ENCODE measurements at regions not wholly inside any gene's neighbourhood (a gene's known extent, or its start where the extent isn't known, plus 50 kb on each side); places are given as distances from the start of the nearest gene placed in this dataset.

- Mint-ChIP-seq H3K4me3 (no peak overlapping the region), H3K27me3 (ENCODE audit: insufficient read depth) (no peaks in the 10 kb centered on the region; the same call in 1 of the 2 replicates), H3K36me3 (ENCODE audit: low read depth) (no peaks in the 10 kb centered on the region), H3K9me3 (peaks cover 58% of the 10 kb centered on the region), H3K27ac (no peak overlapping the region), H3K4me1 (ENCODE audit: low read depth) (no peaks in the 10 kb centered on the region)
- no peak for DNase-seq
- no peak for TF ChIP-seq CTCF (IDR thresholded peaks at IDR 0.05)
These were observed 364.3 kb downstream of the RNF144A start for GRCh38 chr2:7281231-7282201.

- no peak for TF ChIP-seq CTCF (IDR thresholded peaks at IDR 0.05)
- peaks cover 54% of the 10 kb centered on the region for H3K9me3 Mint-ChIP-seq
- DNase-seq = no peak
- no peak overlapping the region for H3K27ac Mint-ChIP-seq
- no peaks in the 10 kb centered on the region for H3K4me1 Mint-ChIP-seq (ENCODE audit: low read depth)
- H3K4me3 Mint-ChIP-seq = no peak overlapping the region
- H3K36me3 Mint-ChIP-seq (ENCODE audit: low read depth) = no peaks in the 10 kb centered on the region
- H3K27me3 Mint-ChIP-seq (ENCODE audit: insufficient read depth) = no peaks in the 10 kb centered on the region
These were observed 368.9 kb downstream of the RNF144A start for GRCh38 chr2:7286120-7286519.

- H3K9me3 Mint-ChIP-seq = peaks cover 56% of the 10 kb centered on the region
- no peak overlapping the region for H3K27ac Mint-ChIP-seq
- H3K27me3 Mint-ChIP-seq (ENCODE audit: insufficient read depth) = no peaks in the 10 kb centered on the region
- H3K4me1 Mint-ChIP-seq (ENCODE audit: low read depth) = no peaks in the 10 kb centered on the region
- DNase-seq = no peak
- H3K4me3 Mint-ChIP-seq = no peak overlapping the region
- H3K36me3 Mint-ChIP-seq (ENCODE audit: low read depth) = no peaks in the 10 kb centered on the region
- no peak for TF ChIP-seq CTCF (IDR thresholded peaks at IDR 0.05)
These were observed 371.3 kb downstream of the RNF144A start for GRCh38 chr2:7288484-7288883.

- peaks cover 44% of the 10 kb centered on the region for H3K9me3 Mint-ChIP-seq
- H3K27ac Mint-ChIP-seq = no peak overlapping the region
- no peaks in the 10 kb centered on the region for H3K4me1 Mint-ChIP-seq (ENCODE audit: low read depth)
- H3K36me3 Mint-ChIP-seq (ENCODE audit: low read depth) = no peaks in the 10 kb centered on the region
- H3K27me3 Mint-ChIP-seq (ENCODE audit: insufficient read depth) = no peaks in the 10 kb centered on the region
- no peak for DNase-seq
- no peak overlapping the region for H3K4me3 Mint-ChIP-seq
- no peak for TF ChIP-seq CTCF (IDR thresholded peaks at IDR 0.05)
These were observed 372.5 kb downstream of the RNF144A start for GRCh38 chr2:7289697-7290096.

- no peak for TF ChIP-seq CTCF (IDR thresholded peaks at IDR 0.05)
- Mint-ChIP-seq H3K9me3 (peaks cover 39% of the 10 kb centered on the region), H3K4me1 (ENCODE audit: low read depth) (no peaks in the 10 kb centered on the region), H3K36me3 (ENCODE audit: low read depth) (no peaks in the 10 kb centered on the region), H3K27me3 (ENCODE audit: insufficient read depth) (no peaks in the 10 kb centered on the region), H3K4me3 (no peak overlapping the region), H3K27ac (no peak overlapping the region)
- no peak for DNase-seq
These were observed 375.0 kb downstream of the RNF144A start for GRCh38 chr2:7292154-7292691.

Measured in HFFc6 (cell line).